GM21619 (cell line): ENCODE measurements at regions not wholly inside any gene's neighbourhood (a gene's known extent, or its start where the extent isn't known, plus 50 kb on each side); places are given as distances from the start of the nearest gene placed in this dataset.

Experiments used
- ATAC-seq: cut with Tn5 transposase; IDR thresholded peaks from one replicate; pipeline ENCODE4 v1.9.1; 2021; ENCODE audit not compliant: unreplicated experiment

DNA sequence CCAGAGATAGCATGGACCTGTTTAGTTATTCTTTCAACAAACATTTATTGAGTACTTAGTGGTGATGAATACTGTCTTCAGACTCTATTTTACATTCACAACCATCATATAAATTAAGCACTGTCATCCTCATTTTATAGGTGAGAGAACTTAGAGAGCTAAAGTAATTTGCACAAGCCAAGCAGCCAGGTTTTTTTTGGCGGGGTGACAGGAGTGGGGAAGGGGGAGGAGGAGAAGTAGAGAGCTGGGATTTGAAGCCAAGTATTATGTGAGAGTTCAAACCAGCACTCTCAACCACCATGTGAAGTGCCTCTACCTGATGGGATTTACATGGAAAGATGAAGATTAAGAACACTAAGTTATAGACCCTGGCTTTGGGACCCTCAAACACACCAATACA, 547.4 kb upstream of the IL12A start:
- ATAC-seq = no peak

DNA sequence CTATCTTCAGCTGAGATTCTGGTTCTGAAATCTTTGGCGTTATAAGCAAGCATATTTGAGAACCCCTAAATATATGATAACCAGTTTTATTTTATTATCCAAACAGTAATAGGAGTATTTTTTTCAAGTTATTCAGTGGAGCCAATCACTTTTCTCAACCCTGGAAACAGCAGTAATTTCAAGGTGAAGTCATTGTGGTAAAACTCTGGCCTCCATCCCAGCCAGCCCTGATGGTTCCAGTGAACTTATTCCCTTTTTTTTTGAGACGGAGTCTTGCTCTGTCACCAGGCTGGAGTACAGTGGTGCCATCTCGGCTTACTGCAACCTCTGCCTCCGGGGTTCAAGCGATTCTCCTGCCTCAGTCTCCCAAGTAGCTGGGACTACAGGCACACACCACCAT, 545.4 kb upstream of the IL12A start:
- no peak for ATAC-seq

DNA sequence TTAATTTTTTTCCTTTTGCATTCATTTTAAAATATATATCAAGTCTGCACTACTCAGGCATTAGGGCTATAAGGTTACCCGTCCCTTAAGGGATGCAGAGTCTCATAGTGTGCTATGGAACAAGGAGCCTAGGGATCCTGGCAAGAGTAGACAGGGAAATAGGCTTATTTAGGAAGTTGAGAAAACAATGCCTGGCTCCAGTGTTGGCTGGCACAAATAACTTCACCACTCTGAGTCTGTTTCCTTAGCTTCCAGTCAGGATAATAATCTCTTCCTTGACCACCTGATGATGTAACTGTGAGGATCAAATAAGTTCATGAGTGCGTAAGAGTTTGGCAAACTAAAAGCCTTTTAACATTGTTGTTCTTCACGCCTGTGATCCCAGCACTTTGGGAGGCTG, 540.8 kb upstream of the IL12A start:
- no peak for ATAC-seq

DNA sequence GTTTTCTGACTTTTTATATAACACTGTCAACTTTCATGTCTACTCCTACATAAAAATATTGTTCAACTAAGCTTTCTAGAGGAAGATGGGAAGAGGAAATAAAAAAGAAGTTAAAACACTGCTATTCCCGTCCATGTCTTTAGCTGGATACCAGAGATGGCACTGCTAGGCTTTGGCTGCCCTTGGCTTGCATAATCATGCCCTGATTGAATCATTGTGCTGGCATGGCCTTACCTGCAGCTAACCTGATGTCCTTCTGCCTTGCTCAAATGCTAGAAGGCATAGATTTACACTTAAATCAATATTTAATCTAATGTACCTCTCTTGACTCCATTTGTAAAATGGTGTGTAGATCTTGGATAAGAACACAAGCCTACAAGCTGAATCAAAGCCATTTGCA, 539.7 kb upstream of the IL12A start:
- ATAC-seq = no peak

DNA sequence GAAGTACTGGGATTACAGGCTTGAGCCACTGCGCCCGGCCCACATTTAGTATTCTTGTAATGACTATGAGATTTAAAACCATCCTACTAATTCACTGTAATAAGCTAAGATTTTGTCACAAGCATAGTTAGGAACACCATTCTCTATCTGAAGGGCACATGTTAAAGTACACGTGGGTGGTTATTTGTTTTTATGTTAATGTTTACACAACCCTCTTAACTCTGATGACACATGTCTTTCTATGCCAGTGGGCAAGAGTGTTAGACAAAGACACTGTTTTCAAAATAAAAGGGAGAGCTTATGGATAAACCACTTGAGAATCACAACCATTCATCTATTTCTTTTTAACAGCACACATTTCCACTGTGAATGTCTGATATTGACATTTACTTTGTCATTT, 537.6 kb upstream of the IL12A start:
- ATAC-seq = no peak

DNA sequence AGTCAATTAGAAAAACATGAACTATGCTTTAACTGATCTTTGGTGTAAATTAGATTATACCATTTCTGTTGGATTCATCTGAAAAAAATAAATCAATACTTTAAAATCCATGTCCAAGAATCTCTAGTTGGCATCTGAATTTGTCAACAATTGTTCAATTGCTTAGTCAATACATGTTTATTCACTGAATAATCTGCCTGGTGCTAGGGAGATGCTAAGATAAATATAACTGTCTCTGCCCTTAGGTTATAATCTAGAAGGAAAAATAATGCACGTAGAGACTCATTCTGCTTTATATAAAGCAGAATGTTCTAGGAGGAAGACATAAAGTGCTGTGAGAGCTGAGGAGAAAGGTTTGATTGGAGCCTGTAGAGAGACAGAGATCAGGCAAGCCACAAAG, 537.2 kb upstream of the IL12A start:
- no peak for ATAC-seq

DNA sequence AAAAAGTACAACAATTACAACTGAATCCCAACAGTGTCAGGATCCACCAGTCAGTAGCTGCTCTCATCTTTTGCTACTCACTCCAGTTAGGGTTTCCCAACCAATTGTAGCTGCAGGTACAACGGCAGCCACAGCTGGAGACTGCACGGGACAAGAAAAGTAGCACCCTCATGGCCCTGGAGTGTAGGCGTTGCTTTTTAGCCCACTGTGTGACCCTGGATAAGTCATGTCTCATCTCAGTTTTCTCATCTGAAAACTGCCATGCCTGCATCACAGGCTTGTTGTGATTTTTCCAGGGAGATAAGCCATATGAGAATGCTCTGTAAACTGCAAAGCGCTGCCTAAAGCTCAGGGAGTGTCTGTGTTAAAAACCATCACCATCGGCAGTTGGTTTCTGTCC, 535.6 kb upstream of the IL12A start:
- ATAC-seq = no peak

DNA sequence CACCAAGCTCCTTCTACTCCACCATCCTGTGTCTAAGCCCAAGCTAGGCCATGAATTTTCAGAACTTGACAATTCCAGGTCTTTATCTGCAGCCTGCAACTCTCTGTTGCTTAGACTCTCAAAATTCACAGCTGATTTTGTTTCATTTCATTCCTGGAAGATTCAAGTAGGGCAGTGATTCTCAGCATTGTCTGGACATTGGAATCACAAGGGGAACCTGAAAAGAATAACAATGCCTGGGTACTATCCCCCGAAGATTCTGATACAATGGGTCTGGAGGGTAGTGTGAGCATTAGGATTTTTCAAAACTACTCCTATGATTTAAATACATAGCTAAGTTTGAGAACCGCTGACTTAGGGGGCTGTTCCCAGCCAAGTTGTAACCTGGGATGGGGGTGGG, 534.7 kb upstream of the IL12A start:
- no peak for ATAC-seq

DNA sequence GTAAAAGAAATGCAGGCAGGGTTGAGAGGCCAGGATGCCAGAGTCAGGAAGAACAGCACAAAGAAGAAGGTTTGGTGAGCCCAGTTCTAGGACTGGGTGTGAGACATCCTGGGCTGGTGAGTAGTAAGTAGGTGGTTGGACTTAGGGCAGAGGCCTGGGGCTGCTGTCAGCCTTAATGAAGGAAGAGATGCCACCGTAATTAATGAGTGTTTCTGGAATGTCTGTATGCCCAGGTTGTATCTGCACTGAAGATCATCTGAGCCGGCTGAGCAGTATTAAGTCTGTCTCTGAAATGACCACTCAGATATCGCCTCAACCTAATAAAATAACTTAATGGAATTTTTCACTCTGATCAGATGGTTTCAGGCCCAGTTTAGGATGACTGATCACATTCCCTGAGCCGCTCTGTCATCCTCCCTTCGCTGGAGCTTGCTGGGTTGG, 532.9 kb upstream of the IL12A start:
- no peak for ATAC-seq

DNA sequence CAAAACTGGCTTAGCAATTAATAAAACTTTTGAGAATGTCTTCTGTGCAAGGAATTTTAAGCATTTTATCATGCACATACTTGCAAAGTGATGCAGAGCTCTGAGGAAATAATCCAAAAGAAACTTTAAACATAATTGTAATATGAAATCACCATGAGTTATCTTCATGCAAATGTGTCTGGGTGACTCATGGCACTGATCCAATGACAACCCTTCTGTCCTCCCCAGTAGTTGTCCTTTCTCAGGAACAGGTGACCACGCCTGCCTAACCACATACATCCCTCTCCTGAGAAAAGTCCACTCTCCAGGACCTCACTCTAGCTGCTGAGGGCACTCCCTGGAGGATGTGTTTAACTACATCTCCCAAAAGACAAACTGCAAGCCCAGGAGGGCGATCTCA, 530.6 kb upstream of the IL12A start:
- ATAC-seq = no peak

DNA sequence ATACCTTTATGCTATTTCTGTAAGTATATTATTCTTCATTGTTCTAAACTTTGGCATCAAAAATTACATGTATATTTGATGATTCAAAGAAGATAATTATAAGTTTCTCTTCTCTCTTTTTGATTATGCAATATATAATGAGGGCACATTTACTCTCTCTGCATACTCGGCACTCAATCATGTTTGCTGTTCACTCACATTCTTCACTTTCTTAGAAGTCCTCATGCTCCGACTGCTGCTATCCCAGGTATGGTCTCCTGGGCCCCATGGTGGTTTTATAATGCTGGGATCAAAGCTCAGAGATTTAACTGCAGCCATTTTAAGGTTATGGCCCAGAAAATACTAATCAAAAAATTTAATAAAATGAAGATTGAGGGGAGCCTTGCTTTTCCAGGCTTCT, 529.7 kb upstream of the IL12A start:
- no peak for ATAC-seq

DNA sequence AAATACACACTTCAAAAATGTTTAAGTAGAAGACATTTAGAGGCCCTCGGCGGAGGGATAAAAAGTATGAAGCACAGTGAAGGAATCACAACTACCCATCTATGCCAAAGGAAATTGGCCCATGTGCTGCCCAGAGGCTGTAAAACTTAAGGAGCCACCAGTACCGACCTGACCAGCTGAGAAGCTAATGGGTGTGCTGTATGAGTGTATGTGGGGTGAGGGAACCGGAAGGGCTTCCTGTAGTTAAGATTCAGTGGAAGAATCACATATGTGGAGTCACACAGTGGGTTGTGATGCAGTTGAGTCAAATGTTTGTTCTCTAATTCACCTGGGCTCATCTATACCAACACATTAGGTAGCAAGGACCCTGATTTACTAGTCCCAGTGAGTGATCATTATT, 516.0 kb upstream of the IL12A start:
- no peak for ATAC-seq

DNA sequence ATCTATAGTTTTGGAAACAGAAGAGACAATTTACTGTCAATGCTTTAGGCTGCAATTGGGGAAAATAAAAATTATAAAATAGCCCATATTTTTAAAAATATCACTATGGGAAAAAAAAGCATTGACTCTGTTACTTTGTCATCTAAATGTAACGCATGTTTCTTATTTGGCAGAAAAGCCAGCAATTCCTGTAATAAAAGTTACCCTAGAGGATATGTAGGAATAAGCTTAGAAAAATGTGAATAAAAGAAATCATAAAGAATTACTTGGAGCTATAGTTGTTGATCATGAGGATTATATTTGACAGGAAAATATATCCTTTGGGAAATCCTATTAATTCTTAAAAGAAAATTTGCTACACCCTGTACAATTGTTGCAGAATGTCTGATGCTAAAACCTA, 515.4 kb upstream of the IL12A start:
- no peak for ATAC-seq

DNA sequence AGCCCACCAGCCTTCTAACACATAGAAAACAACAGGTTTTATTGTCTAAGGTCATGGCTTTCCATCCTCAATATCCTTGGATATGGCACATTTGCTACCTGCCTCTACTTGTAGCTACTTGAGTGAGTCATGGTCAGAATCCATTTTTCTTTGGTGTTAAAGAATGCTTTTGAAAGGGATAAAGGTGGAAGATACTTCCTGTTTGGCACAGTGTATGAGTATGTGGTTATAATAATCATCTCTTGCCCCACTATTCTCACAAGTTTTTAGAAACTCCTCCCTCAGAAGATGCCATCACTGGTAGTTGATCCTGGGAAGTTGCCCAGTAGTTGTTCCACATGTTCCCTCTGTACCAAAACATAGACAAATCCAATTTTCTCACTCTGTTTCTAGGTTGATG, 508.6 kb upstream of the IL12A start:
- ATAC-seq = no peak

DNA sequence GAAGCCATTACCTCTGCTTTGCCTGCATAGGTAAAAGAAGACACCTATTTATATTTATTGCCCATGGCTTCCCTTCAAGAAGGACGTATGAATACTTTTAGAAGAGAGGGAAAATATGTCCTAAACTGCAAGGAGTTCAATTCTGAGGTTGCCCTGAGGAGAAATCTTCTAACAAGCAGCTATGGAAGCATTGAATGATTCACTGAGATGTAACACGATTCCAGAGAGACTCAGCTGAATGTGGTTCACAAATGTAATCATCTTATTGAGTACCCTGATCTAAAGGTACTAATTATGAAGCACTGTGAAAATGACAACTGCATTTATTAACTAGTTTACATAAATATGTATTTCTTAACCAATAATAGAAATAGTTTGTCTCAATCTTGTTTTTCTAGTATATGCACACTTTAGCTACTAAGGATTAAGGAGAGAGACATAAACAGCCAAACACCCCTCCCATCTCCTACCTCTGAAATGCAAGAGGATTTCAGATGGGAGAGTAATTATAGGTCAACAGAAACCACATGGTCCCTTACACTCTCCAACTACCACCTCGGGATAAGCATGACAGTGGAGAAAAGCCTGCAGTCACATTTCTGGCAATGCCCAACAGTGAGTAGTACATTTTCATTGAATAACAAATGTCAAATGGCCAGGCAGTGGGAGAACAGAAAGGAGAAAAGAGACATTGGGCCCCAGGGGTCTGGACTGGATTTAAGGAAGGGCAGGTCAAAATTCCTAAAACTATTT, 506.2 kb upstream of the IL12A start:
- no peak for ATAC-seq

DNA sequence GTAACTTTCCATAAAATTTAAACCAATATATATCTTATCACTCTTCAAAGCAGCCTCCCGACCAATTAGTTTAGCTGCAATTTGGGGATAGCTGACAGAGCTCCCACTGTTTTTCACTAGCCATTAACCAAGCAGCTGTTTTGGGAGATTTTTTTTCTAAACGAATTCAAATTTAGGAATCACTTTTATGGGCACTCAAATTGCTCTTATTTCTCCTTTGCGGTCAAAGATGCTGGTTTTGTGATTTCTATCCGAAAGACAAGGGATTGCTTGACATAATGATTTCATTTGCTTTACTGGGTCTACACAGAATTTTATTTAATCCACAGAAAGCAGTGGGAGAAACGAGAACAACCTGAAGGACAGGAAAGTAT, 505.7 kb upstream of the IL12A start:
- no peak for ATAC-seq

DNA sequence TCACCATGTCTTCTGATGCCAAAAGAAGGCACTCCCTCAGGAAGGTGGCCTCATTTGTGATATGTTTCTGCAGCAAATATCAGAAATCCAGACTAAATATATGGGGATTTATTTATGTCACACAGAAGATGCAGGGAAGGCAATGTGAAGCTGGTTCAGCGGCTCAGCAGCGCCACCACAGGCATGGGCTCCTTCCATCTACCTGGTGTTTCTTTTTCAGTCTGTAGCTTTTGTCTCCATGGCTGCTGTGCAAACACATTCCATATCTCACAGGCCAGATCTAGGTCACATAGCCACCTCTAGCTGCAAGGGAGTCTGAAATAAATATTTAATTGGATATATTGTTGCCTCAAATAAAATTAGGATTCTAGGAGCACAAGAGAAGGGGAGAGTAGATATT, 502.1 kb upstream of the IL12A start:
- no peak for ATAC-seq

DNA sequence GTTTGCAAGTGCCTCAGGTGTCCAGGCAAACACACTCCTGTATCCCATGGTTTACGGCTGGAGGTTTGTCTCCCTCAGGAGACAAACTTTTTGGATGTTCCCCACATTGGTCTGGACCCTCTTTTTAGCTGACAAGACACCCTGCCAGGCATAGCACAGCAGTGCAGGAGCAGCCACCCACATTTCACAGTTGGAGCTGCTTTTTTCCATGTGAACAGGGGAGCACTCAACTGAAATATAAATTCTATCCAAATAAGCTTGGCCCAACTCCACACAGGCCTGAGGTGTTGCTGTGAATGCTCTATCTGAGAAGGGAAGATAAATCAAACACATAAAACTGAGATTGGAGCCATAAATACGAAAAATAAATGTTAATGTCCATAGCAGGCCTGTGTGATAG, 501.3 kb upstream of the IL12A start:
- no peak for ATAC-seq

DNA sequence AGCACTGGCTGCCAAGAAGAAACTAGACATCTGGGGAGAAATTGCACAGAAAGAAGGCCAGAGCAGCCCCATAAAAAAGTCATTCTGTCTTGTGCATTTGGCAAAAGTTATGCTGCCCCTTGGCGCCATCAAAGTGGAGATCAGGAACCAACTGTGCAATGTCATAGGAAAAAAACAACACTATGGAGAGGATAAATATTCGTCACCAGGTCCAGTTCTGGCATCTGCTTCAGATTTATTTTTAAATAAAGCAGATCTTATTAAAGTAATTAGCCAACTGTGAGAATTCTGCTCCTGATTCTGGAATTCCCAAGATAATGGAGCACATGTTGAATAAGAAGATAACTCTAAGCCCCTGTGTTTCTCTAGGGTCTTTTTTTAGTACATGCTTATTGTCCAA, 500.0 kb upstream of the IL12A start:
- no peak for ATAC-seq

DNA sequence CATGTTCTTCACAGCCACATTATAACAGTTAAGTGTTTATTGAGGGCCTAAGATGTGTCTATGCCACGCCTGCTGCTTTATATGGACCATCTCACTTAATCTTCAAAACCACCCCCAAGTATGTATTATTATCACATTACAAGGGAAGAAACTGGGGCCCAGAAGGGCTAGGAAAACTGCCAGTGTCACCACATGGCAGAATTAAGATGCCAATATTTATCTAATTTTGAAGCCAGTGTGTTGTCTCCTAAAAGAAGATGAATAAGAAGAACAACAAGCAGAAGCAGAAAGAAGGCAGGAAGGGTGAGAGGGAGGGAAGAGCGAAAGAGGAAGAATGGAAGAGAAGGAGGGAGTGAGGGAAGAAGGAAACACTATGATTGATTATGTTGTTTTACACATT, 491.3 kb upstream of the IL12A start:
- no peak for ATAC-seq

DNA sequence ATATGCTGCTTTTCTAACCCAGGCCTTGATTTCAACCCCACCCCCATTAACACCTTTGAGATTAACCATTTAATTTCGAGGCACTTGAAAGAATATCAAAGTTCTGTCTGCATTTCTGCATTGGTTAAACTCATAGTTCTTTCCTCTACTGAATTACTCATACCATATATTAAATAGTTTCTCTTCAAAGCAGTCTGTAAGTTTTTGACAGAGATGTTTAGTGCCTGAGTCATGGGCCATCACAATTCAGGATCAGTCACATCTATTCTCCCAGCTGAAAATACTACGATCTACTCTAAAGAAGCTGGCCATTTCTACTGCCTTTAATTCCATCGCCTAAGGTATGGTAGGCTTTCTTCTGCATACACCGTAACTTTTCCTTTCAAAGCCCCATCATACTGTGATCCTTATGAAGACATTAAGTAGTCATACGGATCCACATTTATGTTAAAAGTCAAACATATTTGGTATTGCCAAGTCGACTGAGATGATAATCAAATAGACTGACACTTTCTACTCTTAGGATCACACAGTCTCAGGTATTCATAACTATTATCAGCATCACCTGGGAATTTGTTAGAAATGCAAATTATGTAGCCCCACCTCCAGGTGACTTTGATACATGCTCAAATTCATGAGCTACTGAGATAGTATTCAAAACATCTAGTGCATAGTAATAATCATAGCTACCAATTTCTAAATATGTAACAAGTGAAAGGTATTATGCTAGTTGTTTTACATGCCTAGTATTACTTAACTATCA, 489.4 kb upstream of the IL12A start:
- no peak for ATAC-seq

DNA sequence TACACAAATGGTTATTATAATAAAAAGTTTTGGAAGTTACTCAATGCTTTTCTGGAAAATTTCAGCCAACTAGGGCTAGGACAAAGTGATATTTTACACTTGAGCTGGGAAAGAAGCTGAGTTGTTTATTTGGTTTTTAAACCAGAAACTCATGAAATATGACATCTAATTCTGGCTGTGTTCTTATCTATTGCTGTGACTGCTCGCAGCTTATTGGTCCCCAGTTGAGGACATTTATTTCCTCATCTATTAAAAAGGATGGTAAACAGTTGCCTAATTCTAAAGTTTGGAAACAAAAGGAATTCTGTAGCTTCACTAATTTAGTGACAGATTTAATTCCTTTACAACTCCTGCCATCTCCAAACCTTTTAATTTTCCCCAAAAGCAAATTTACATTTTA, 487.6 kb upstream of the IL12A start:
- ATAC-seq = no peak

DNA sequence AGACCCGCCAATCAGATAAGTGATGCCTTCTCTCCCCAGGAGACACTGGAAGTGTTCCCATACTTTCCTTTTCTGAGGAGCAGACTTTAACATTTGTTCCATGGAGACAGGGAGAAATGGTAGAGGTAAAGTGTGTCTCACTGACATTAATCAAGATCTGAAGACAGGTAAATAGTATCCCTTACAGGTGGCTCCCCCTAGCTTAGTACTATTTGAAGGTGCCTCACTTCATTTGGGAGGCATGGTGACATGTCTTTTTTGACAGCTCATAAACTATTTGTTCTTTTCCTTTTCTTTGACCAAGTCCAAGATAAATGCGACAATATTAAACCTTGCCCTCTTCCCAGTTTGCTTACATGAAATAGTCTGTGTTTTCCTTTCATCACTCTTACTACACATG, 485.6 kb upstream of the IL12A start:
- ATAC-seq = no peak
